Fibroblast of lung (primary cell): ENCODE measurements at regions not wholly inside any gene's neighbourhood (a gene's known extent, or its start where the extent isn't known, plus 50 kb on each side); places are given as distances from the start of the nearest gene placed in this dataset.
A peak's percentile ranks its signal among the peaks of the same experiment; 100 is the strongest.

Experiments
- DNase-seq, 2 donors: peaks; one replicate each; pipeline versions ENCODE4 v3.0.0 to v3.0.0-alpha.2; 2010; ENCODE audit warnings: low read depth in 2 of 2
- H2AFZ ChIP-seq: 2 replicates; pipeline ENCODE4 v1.5.1; 2012; ENCODE audit warnings: low read length, control low read depth, inconsistent platforms
- H3K27ac ChIP-seq: 2 replicates; pipeline ENCODE4 v1.5.1; 2011; ENCODE audit warnings: low read length, control low read depth; ENCODE audit not compliant: insufficient read depth
- H3K27me3 ChIP-seq: 2 replicates; pipeline ENCODE4 v1.5.1; 2011; ENCODE audit warnings: mild to moderate bottlenecking, low read length; ENCODE audit not compliant: control insufficient read depth, insufficient read depth
- H3K36me3 ChIP-seq: 2 replicates; pipeline ENCODE4 v1.5.1; 2011; ENCODE audit warnings: low read length; ENCODE audit not compliant: control insufficient read depth, insufficient read depth
- H3K4me1 ChIP-seq: 2 replicates; pipeline ENCODE4 v1.5.1; 2011; ENCODE audit warnings: low read length; ENCODE audit not compliant: control insufficient read depth, insufficient read depth; ENCODE audit errors: extremely low read depth
- H3K4me2 ChIP-seq: 2 replicates; pipeline ENCODE4 v1.5.1; 2011; ENCODE audit warnings: low read length, control low read depth; ENCODE audit not compliant: insufficient read depth; ENCODE audit errors: extremely low read depth
- H3K4me3 ChIP-seq, 4 experiments: fragments of 200-600 bp in 1 of 4; sonication (generic) in 1 of 4; replicated peaks in 1 of 4; 2 replicates each; pipeline ENCODE4 v1.5.1; 2011 to 2016; ENCODE audit warnings: low read length in 4 of 4, low read depth in 3 of 4, mild to moderate bottlenecking in 3 of 4, control low read depth in 2 of 4, inconsistent platforms in 1 of 4, mixed read lengths in 1 of 4; ENCODE audit not compliant: insufficient read depth in 1 of 4; ENCODE audit errors: control extremely low read depth in 1 of 4
- H3K79me2 ChIP-seq: 2 replicates; pipeline ENCODE4 v1.5.1; 2012; ENCODE audit warnings: mild to moderate bottlenecking, low read length, inconsistent platforms; ENCODE audit not compliant: control insufficient read depth, insufficient read depth
- H3K9ac ChIP-seq: 2 replicates; pipeline ENCODE4 v1.5.1; 2011; ENCODE audit warnings: mild to moderate bottlenecking, low read length, control low read depth; ENCODE audit not compliant: insufficient read depth
- H3K9me3 ChIP-seq: 2 replicates; pipeline ENCODE4 v1.5.1; 2012; ENCODE audit warnings: low read depth, low read length; ENCODE audit not compliant: control insufficient read depth, insufficient read depth
- H4K20me1 ChIP-seq: 2 replicates; pipeline ENCODE4 v1.5.1; 2011; ENCODE audit warnings: low read length; ENCODE audit not compliant: control insufficient read depth, insufficient read depth; ENCODE audit errors: extremely low read depth
- CTCF ChIP-seq, 2 donors: IDR thresholded peaks in 1 of 2; conservative IDR thresholded peaks in 1 of 2; 1 replicate in 1 of 2; 2 replicates in 1 of 2; pipeline ENCODE4 v1.5.1; 2011 to 2012; ENCODE audit warnings: low read length in 2 of 2, control low read depth in 1 of 2, inconsistent platforms in 1 of 2, low read depth in 1 of 2, mild to moderate bottlenecking in 1 of 2
- EZH2 ChIP-seq: IDR thresholded peaks from 2 replicates; pipeline ENCODE4 v1.5.1; 2012; ENCODE audit warnings: low read length, control low read depth, mild to moderate bottlenecking; ENCODE audit errors: missing control alignments

- no peak overlapping the region for H3K9ac ChIP-seq
- no peak for DNase-seq
- H3K36me3 ChIP-seq: no peaks in the 10 kb centered on the region
- peak overlapping the region in 2 of 4 experiments; percentile 34 to 48 for H3K4me3 ChIP-seq
- no peaks in the 10 kb centered on the region for H3K79me2 ChIP-seq
- no peaks in the 10 kb centered on the region for H3K4me1 ChIP-seq
- H2AFZ ChIP-seq: no peak overlapping the region
- no peak overlapping the region for H3K27ac ChIP-seq
- no peaks in the 10 kb centered on the region for H3K27me3 ChIP-seq
- H3K4me2 ChIP-seq: no peak overlapping the region
- H4K20me1 ChIP-seq: no peaks in the 10 kb centered on the region
- TF ChIP-seq CTCF (conservative IDR thresholded peaks at IDR 0.05 in 1 of 2, IDR thresholded peaks at IDR 0.05 in 1 of 2; ENCODE audit: low read depth in 1 of 2, low read length in 2 of 2) (no peak), EZH2 (no peak)
- H3K9me3 ChIP-seq: no peaks in the 10 kb centered on the region
Measured at GRCh38 chr6:28757429-28758045, 166.2 kb downstream of the TRIM27 start.

GRCh38 chr6:28758046-28758817 is 165.6 kb downstream of the TRIM27 start:
- H3K9me3 ChIP-seq: no peaks in the 10 kb centered on the region
- H4K20me1 ChIP-seq: no peaks in the 10 kb centered on the region
- TF ChIP-seq EZH2: no peak
- no peak for TF ChIP-seq CTCF (conservative IDR thresholded peaks at IDR 0.05 in 1 of 2, IDR thresholded peaks at IDR 0.05 in 1 of 2; ENCODE audit: low read depth in 1 of 2, low read length in 2 of 2)
- H3K4me1 ChIP-seq: no peaks in the 10 kb centered on the region
- DNase-seq: peak; percentile 47 to 51
- no peaks in the 10 kb centered on the region for H3K79me2 ChIP-seq
- no peaks in the 10 kb centered on the region for H3K27me3 ChIP-seq
- H3K36me3 ChIP-seq: no peaks in the 10 kb centered on the region
- H2AFZ ChIP-seq: no peak overlapping the region
- no peak overlapping the region for H3K27ac ChIP-seq
- H3K4me3 ChIP-seq: peak overlapping the region in 2 of 4 experiments; percentile 34 to 48
- H3K4me2 ChIP-seq: no peak overlapping the region
- H3K9ac ChIP-seq: no peak overlapping the region

- TF ChIP-seq EZH2: no peak
- TF ChIP-seq CTCF (conservative IDR thresholded peaks at IDR 0.05 in 1 of 2, IDR thresholded peaks at IDR 0.05 in 1 of 2; ENCODE audit: low read depth in 1 of 2, low read length in 2 of 2): no peak
- no peaks in the 10 kb centered on the region for H3K27me3 ChIP-seq
- H3K27ac ChIP-seq: no peak overlapping the region
- H3K4me3 ChIP-seq: no peak overlapping the region
- H3K4me1 ChIP-seq: no peaks in the 10 kb centered on the region
- H2AFZ ChIP-seq: no peak overlapping the region
- H3K9ac ChIP-seq: no peak overlapping the region
- no peak for DNase-seq
- H3K4me2 ChIP-seq: no peak overlapping the region
- no peaks in the 10 kb centered on the region for H4K20me1 ChIP-seq
- H3K36me3 ChIP-seq: no peaks in the 10 kb centered on the region
- no peaks in the 10 kb centered on the region for H3K79me2 ChIP-seq
- H3K9me3 ChIP-seq: no peaks in the 10 kb centered on the region
Measured at GRCh38 chr6:28758818-28759235, 165.0 kb downstream of the TRIM27 start.
